Muscle of leg (tissue), 3 donors: ENCODE measurements at regions not wholly inside any gene's neighbourhood (a gene's known extent, or its start where the extent isn't known, plus 50 kb on each side); places are given as distances from the start of the nearest gene placed in this dataset.

ENCODE experiments used
- DNase-seq: peaks from one replicate; pipeline ENCODE4 v3.0.0; 2013
- H3K27ac ChIP-seq: one replicate; pipeline ENCODE4 v1.5.1; 2013; ENCODE audit warnings: mild to moderate bottlenecking, low read length, control low read depth
- H3K27me3 ChIP-seq: one replicate; pipeline ENCODE4 v1.6.1; 2013; ENCODE audit warnings: low read length; ENCODE audit not compliant: control insufficient read depth, insufficient read depth
- H3K36me3 ChIP-seq: one replicate; pipeline ENCODE4 v1.6.1; 2013; ENCODE audit warnings: low read length; ENCODE audit not compliant: control insufficient read depth, insufficient read depth
- H3K4me1 ChIP-seq: one replicate; pipeline ENCODE4 v1.6.1; 2013; ENCODE audit warnings: low read length; ENCODE audit not compliant: control insufficient read depth, insufficient read depth
- H3K4me3 ChIP-seq: one replicate; pipeline ENCODE4 v1.5.1; 2013; ENCODE audit warnings: low read length, control low read depth
- H3K9me3 ChIP-seq: replicated peaks from 2 replicates; pipeline ENCODE4 v1.6.1; 2013; ENCODE audit warnings: low read depth, low read length; ENCODE audit not compliant: control insufficient read depth
- WGBS: methylation state at CpG from one replicate; pipeline ENCODE4 v1.1.5; 2013; ENCODE audit warnings: missing lambda C conversion rate; ENCODE audit not compliant: insufficient coverage; 5-methylcytosine and 5-hydroxymethylcytosine counted together

DNA sequence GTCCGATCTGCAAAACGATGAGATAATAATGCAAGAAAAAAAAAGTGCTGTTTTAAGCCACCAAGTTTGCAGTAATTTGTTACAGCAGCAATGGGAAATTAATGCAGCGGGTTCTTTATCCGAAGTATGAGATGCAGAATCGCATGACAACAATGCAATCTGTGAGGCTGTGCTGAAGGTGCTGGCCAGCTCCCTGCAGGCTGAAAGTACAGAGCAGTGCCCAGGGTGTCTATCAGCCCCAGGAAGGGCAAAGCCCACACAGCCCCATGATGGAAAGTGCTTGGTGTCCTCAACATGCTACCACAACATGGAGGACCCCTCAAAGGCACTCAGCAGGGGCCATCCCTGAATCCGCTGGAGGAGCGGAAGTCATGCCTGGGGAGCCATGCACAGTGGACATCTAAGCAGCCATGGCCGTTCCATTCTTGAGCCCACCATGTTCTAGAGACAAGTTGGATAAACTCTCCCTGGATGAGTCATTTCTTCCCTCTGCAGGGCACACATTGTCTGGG, 199.5 kb upstream of the PFKP start:
- Histone ChIP-seq H3K4me1 (no peaks in the 10 kb centered on the region), H3K27ac (no peak overlapping the region), H3K27me3 (no peaks in the 10 kb centered on the region), H3K9me3 (no peaks in the 10 kb centered on the region), H3K36me3 (no peaks in the 10 kb centered on the region), H3K4me3 (no peak overlapping the region)
- DNase-seq, result no peak
- whole genome bisulfite sequencing, result 92% methylated on average over 6 of the region's 8 CpGs

DNA sequence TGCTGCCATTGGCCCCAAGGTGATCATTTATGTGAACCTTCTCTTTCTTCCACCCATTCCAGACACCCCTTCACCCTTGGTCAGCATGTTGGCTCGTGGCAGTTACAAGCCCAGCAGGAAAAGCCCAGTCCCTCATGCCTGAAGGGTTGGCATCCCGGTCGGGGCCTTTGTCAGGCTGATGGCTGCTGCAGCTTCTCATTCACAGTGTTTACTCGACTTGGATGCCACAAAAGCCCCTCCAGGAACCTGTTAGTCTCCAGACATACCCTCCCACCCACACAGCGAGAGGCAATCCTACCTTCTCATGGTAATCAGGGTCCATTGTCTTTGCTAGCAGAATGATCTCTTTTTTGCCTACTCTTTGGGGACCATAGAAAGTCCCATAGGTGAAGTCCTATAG, 200.8 kb upstream of the PFKP start:
- H3K36me3 ChIP-seq, result no peaks in the 10 kb centered on the region
- no peaks in the 10 kb centered on the region for H3K9me3 ChIP-seq
- DNase-seq, result no peak
- H3K4me3 ChIP-seq, result no peak overlapping the region
- H3K4me1 ChIP-seq, result no peaks in the 10 kb centered on the region
- 49% methylated on average over 5 of the region's 5 CpGs for WGBS
- H3K27me3 ChIP-seq, result no peaks in the 10 kb centered on the region
- no peak overlapping the region for H3K27ac ChIP-seq

DNA sequence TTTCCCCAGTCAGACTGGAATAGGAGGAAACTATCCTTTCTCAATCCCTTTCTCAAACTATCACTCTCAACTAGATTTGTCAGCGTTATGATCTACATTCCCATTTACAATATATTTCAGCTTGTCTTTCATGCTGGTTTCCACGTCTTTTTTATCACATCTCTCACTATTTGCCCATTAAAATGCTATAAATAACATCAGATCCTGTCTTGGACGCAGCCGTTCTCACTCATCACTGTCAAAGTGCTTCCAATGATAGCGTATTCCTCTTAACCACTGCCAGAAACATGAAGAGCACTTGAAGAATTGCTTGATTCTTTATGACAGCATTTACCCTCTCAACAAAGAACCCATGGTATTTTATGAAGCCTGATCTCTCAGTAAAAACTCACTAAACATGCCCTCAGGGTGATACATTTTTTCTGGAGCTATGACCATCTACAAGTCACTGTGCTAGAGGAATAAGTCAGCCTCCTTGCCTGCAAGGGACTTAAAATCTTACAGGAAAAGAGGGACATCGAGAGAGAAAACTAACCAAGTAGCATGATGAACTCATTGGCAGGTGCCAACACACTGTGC, 205.6 kb upstream of the PFKP start:
- Histone ChIP-seq H3K27me3 (no peaks in the 10 kb centered on the region), H3K9me3 (peaks cover 6% of the 10 kb centered on the region), H3K4me1 (no peaks in the 10 kb centered on the region), H3K27ac (no peak overlapping the region), H3K4me3 (no peak overlapping the region), H3K36me3 (no peaks in the 10 kb centered on the region)
- WGBS, result 60% methylated on average over 6 of the region's 6 CpGs
- DNase-seq, result no peak

- Histone ChIP-seq H3K27me3 (no peaks in the 10 kb centered on the region), H3K4me1 (no peaks in the 10 kb centered on the region), H3K4me3 (no peak overlapping the region), H3K36me3 (no peaks in the 10 kb centered on the region), H3K27ac (no peak overlapping the region), H3K9me3 (peaks cover 6% of the 10 kb centered on the region)
- DNase-seq, result no peak
- WGBS, result no CpG with 5 or more reads among the region's 2 CpGs
Measured at GRCh38 chr10:2858452-2858851, 208.9 kb upstream of the PFKP start.

DNA sequence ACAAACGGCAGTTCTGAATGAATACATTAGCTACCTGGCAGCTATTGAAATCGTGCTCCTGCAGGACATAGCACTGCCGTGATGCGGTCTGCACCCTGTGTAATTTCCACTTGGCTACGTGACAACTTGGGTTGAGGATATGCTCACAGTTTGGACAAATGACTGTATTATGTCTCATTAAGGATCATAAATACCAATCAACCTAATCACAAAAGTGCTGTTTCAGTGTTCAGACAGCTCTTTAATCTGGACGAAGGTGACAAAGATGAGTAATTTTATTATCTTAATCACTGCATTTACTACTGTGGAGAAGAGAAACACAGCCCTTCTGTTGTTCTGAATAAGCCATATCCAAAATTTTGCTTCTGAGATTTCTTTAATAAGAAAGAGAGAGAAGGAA, 210.8 kb upstream of the PFKP start:
- H3K36me3 ChIP-seq, result no peaks in the 10 kb centered on the region
- H3K9me3 ChIP-seq, result peaks cover 6% of the 10 kb centered on the region
- no peak overlapping the region for H3K4me3 ChIP-seq
- WGBS, result 53% methylated on average over 4 of the region's 6 CpGs
- no peaks in the 10 kb centered on the region for H3K27me3 ChIP-seq
- DNase-seq, result no peak
- no peaks in the 10 kb centered on the region for H3K4me1 ChIP-seq
- H3K27ac ChIP-seq, result no peak overlapping the region

DNA sequence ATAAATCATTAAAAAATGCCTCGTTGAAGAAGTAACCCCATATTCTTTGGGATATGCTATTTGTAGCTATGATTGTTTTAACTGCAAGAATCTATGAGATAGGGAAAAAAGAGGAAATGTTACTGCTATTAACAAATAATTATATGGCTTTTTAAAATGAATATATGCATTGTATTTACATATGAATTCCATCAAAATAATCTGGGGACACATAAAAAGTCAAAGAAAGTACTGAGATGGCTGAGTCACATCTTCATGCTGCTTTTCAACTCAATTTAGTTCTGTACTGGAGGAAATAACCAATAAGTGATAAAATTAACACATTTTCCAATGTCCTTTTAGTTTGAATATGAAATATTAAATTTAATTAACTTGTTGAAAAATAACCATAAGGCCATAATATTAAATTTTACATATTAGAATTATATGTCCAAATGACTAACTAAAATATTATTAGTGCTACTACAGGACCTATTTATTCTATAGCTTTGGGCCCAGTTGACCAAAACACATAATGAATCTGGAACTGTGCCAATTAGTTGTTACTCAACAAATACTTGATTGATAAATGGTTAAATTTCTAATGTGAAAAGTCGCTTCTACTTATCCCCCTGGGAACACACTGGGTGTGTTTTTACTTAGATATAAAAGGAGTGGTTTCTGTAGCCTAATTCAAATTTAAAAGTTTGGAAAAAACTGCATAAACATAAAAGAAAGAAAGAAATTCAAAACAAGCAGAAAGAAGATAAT, 214.6 kb upstream of the PFKP start:
- no peaks in the 10 kb centered on the region for H3K27me3 ChIP-seq
- no CpG with 5 or more reads among the region's 2 CpGs for WGBS
- no peak overlapping the region for H3K27ac ChIP-seq
- no peaks in the 10 kb centered on the region for H3K36me3 ChIP-seq
- no peak overlapping the region for H3K4me3 ChIP-seq
- no peaks in the 10 kb centered on the region for H3K4me1 ChIP-seq
- no peak for DNase-seq
- no peaks in the 10 kb centered on the region for H3K9me3 ChIP-seq

DNA sequence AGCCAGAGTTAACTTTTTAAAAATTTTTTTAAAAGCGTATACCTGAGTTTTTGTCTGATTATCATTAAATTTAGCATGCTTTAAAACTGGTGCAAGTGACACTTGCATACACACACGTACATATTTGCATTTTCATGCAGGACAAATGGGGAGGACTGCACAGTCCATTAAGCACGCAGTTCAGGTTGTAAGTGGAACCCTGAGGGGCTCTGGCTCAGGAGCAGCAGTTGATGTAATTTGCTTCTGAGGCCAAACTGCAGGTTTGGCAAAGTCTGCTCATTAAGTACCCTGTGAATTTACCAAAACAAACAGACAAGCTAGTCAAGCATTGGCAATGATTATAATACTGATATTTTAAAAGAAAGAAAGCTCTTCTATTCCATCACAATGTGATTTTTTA, 215.8 kb upstream of the PFKP start:
- no peak for DNase-seq
- Histone ChIP-seq H3K4me3 (no peak overlapping the region), H3K27me3 (no peaks in the 10 kb centered on the region), H3K9me3 (no peaks in the 10 kb centered on the region), H3K36me3 (no peaks in the 10 kb centered on the region), H3K27ac (no peak overlapping the region), H3K4me1 (no peaks in the 10 kb centered on the region)
- 41% methylated on average over 2 of the region's 3 CpGs for WGBS

GRCh38 chr10:2850202-2850601, 217.1 kb upstream of the PFKP start:
- Histone ChIP-seq H3K9me3 (no peaks in the 10 kb centered on the region), H3K36me3 (no peaks in the 10 kb centered on the region), H3K4me3 (no peak overlapping the region), H3K27me3 (no peaks in the 10 kb centered on the region), H3K4me1 (no peaks in the 10 kb centered on the region), H3K27ac (no peak overlapping the region)
- no CpG with 5 or more reads among the region's 5 CpGs for WGBS
- no peak for DNase-seq

GRCh38 chr10:2844925-2845324, 222.4 kb upstream of the PFKP start:
- H3K27ac ChIP-seq, result no peak overlapping the region
- no peaks in the 10 kb centered on the region for H3K36me3 ChIP-seq
- no peaks in the 10 kb centered on the region for H3K4me1 ChIP-seq
- H3K9me3 ChIP-seq, result no peaks in the 10 kb centered on the region
- no peak overlapping the region for H3K4me3 ChIP-seq
- 74% methylated on average over 4 of the region's 5 CpGs for WGBS
- H3K27me3 ChIP-seq, result no peaks in the 10 kb centered on the region
- DNase-seq, result no peak

DNA sequence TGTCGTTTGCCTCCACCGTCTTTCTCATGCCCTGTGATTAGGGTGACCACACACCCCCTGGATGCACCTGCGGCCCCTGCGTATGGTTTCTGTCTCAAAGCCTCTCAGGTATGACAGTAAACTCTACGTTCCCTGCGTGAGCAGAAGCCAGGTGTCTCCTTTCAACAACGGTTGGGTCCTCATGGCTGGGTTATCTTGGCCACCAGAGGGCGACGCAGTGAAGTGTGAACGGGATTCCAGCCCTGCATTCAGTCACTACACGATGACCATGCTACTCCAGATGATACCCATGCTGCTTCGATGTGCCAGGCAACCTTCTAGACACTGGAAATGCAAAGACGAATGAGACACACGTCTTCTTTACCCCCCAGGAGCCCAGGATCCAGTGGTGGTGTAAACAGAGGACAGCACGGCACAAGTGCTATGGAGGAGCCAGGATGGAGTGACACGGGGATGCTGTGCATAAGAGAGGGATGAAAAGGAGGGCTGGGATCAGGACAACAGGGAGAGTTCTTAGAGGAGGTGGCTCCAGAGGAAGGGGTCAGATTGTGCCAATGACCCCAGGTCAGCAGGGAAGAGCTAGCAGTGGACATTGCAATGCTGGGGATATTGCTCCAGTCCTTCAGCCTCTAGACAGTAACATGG, 228.1 kb upstream of the PFKP start:
- Histone ChIP-seq H3K27ac (no peak overlapping the region), H3K9me3 (no peaks in the 10 kb centered on the region), H3K4me3 (no peak overlapping the region), H3K27me3 (no peaks in the 10 kb centered on the region), H3K4me1 (no peaks in the 10 kb centered on the region), H3K36me3 (no peaks in the 10 kb centered on the region)
- peak; percentile 15 for DNase-seq
- WGBS, result 54% methylated on average over 14 of the region's 16 CpGs
